H1 (cell line): ENCODE measurements at regions not wholly inside any gene's neighbourhood (a gene's known extent, or its start where the extent isn't known, plus 50 kb on each side); places are given as distances from the start of the nearest gene placed in this dataset.

Experiments
- CTCF ChIA-PET: fragments of 300-600 bp; sonication (Branson Sonifier 250); formaldehyde crosslinking; loops from one replicate; lab custom pipeline; 2021; ENCODE audit not compliant: partially characterized antibody; lab: Charles Lee
- POLR2A ChIA-PET: fragments of 300-600 bp; sonication (Branson Sonifier 250); formaldehyde crosslinking; loops from one replicate; lab custom pipeline; 2021; ENCODE audit warnings: inconsistent platforms; ENCODE audit not compliant: partially characterized antibody; lab: Charles Lee
- DNase-seq, 2 experiments: peaks; one replicate each; pipeline versions ENCODE4 v3.0.0 to v3.0.0-alpha.2; 2010 to 2022; ENCODE audit warnings: low spot score in 2 of 2, low read depth in 1 of 2, mixed read lengths in 1 of 2
- FAIRE-seq: peaks from 2 replicates; lab custom pipeline; 2011; peaks lifted over from hg19 to GRCh38; lab: Jason Lieb, UNC
- H2AFZ ChIP-seq: 2 replicates; pipeline ENCODE4 v1.8.1; 2012; ENCODE audit warnings: low read length, inconsistent platforms
- H2AK5ac ChIP-seq: 2 replicates; pipeline ENCODE4 v1.6.1; 2013; ENCODE audit warnings: low read depth, low read length
- H2BK120ac ChIP-seq: replicated peaks from 2 replicates; pipeline ENCODE3; 2013; ENCODE audit warnings: low read depth, low read length, inconsistent platforms
- H2BK12ac ChIP-seq: 2 replicates; pipeline ENCODE4 v1.6.1; 2013; ENCODE audit warnings: low read depth, low read length
- H2BK15ac ChIP-seq: 2 replicates; pipeline ENCODE4 v1.6.1; 2013; ENCODE audit warnings: low read length
- H2BK20ac ChIP-seq: 2 replicates; pipeline ENCODE4 v1.6.1; 2013; ENCODE audit warnings: low read length
- H2BK5ac ChIP-seq: 2 replicates; pipeline ENCODE4 v1.6.1; 2013; ENCODE audit warnings: low read depth, low read length
- H3K14ac ChIP-seq: 2 replicates; pipeline ENCODE4 v1.6.1; 2013; ENCODE audit warnings: inconsistent platforms; ENCODE audit not compliant: insufficient read length
- H3K18ac ChIP-seq: 2 replicates; pipeline ENCODE4 v1.6.1; 2013; ENCODE audit warnings: low read length; ENCODE audit errors: extremely low read depth
- H3K23ac ChIP-seq: 2 replicates; pipeline ENCODE4 v1.6.1; 2013; ENCODE audit warnings: inconsistent platforms; ENCODE audit not compliant: insufficient read length
- H3K23me2 ChIP-seq: 2 replicates; pipeline ENCODE4 v1.6.1; 2013; ENCODE audit warnings: low read depth, low read length
- H3K27ac ChIP-seq: 2 replicates; pipeline ENCODE4 v1.6.1; 2011; ENCODE audit warnings: low read depth, low read length, inconsistent platforms
- H3K27me3 ChIP-seq, 4 experiments: replicated peaks in 1 of 4; 1 replicate in 1 of 4; 2 replicates in 3 of 4; pipeline versions ENCODE4 v1.6.1 to v1.8.1; 2011 to 2013; ENCODE audit warnings: low read length in 3 of 4, mild to moderate bottlenecking in 3 of 4, inconsistent platforms in 2 of 4, mixed read lengths in 2 of 4, moderate library complexity in 1 of 4; ENCODE audit not compliant: control insufficient read depth in 3 of 4, insufficient read depth in 3 of 4; ENCODE audit errors: extremely low read depth in 1 of 4
- H3K36me3 ChIP-seq, 4 experiments: 2 replicates each; pipeline versions ENCODE4 v1.6.1 to v1.8.1; 2011 to 2013; ENCODE audit warnings: mild to moderate bottlenecking in 4 of 4, low read length in 3 of 4, moderate library complexity in 2 of 4, control low read depth in 1 of 4, inconsistent platforms in 1 of 4; ENCODE audit not compliant: insufficient read depth in 4 of 4, control insufficient read depth in 2 of 4
- H3K4ac ChIP-seq: replicated peaks from 2 replicates; pipeline ENCODE3; 2013; ENCODE audit warnings: low read length, low read depth, mixed read lengths, inconsistent platforms; ENCODE audit not compliant: insufficient read length
- H3K4me1 ChIP-seq, 4 experiments: replicated peaks in 1 of 4; 1 replicate in 1 of 4; 2 replicates in 3 of 4; pipeline versions ENCODE4 v1.6.1 to v1.8.1; 2011 to 2013; ENCODE audit warnings: low read length in 3 of 4, inconsistent platforms in 2 of 4, mixed read lengths in 1 of 4; ENCODE audit not compliant: insufficient read depth in 4 of 4, control insufficient read depth in 3 of 4
- H3K4me2 ChIP-seq, 2 experiments: 2 replicates each; pipeline versions ENCODE4 v1.6.1 to v1.8.1; 2011 to 2013; ENCODE audit warnings: low read depth in 2 of 2, low read length in 2 of 2, control low read depth in 1 of 2, inconsistent platforms in 1 of 2, mild to moderate bottlenecking in 1 of 2; ENCODE audit not compliant: insufficient read depth in 1 of 2
- H3K4me3 ChIP-seq, 4 experiments: fragments of 200-600, 300-600 bp in 1 of 4; sonication (generic), shearing (Covaris generic), sonication (Bioruptor Twin) in 1 of 4; 2 replicates each; pipeline versions ENCODE4 v1.5.1 to v1.8.1; 2011 to 2016; ENCODE audit warnings: low read length in 4 of 4, low read depth in 3 of 4, control low read depth in 2 of 4, inconsistent platforms in 2 of 4, mild to moderate bottlenecking in 2 of 4, mixed read lengths in 1 of 4, moderate library complexity in 1 of 4; ENCODE audit not compliant: insufficient read depth in 2 of 4; ENCODE audit errors: extremely low read depth in 1 of 4
- H3K56ac ChIP-seq: replicated peaks from 2 replicates; pipeline ENCODE3; 2013; ENCODE audit warnings: low read depth, mild to moderate bottlenecking, mixed read lengths, low read length, inconsistent platforms; ENCODE audit not compliant: insufficient read length
- H3K79me1 ChIP-seq: 2 replicates; pipeline ENCODE4 v1.6.1; 2013; ENCODE audit warnings: low read depth, low read length, control low read depth
- H3K79me2 ChIP-seq, 2 experiments: 2 replicates each; pipeline versions ENCODE4 v1.6.1 to v1.8.1; 2012 to 2013; ENCODE audit warnings: low read length in 2 of 2, mild to moderate bottlenecking in 2 of 2, inconsistent platforms in 1 of 2; ENCODE audit not compliant: insufficient read depth in 2 of 2, control insufficient read depth in 1 of 2
- H3K9ac ChIP-seq, 4 experiments: replicated peaks in 1 of 4; 1 replicate in 1 of 4; 2 replicates in 3 of 4; pipeline versions ENCODE4 v1.6.1 to v1.8.1; 2011 to 2013; ENCODE audit warnings: low read depth in 3 of 4, low read length in 3 of 4, control low read depth in 2 of 4, mild to moderate bottlenecking in 2 of 4, moderate library complexity in 2 of 4, inconsistent platforms in 1 of 4; ENCODE audit errors: extremely low read depth in 1 of 4
- H3K9me3 ChIP-seq, 2 experiments: 2 replicates each; pipeline versions ENCODE4 v1.6.1 to v1.8.1; 2012 to 2013; ENCODE audit warnings: mild to moderate bottlenecking in 2 of 2, moderate library complexity in 2 of 2, control low read depth in 1 of 2, inconsistent platforms in 1 of 2, low read depth in 1 of 2, low read length in 1 of 2, mixed read lengths in 1 of 2; ENCODE audit not compliant: insufficient read depth in 2 of 2
- H4K20me1 ChIP-seq, 2 experiments: replicated peaks in 1 of 2; 2 replicates each; pipeline versions ENCODE3 to v1.8.1; 2011 to 2013; ENCODE audit warnings: inconsistent platforms in 2 of 2, low read length in 2 of 2, mild to moderate bottlenecking in 1 of 2; ENCODE audit not compliant: insufficient read depth in 2 of 2, control insufficient read depth in 1 of 2
- H4K5ac ChIP-seq: 2 replicates; pipeline ENCODE4 v1.6.1; 2013; ENCODE audit warnings: low read length, low read depth, mixed read lengths, inconsistent platforms; ENCODE audit not compliant: insufficient read length
- H4K8ac ChIP-seq: 2 replicates; pipeline ENCODE4 v1.8.0; 2013; ENCODE audit warnings: mild to moderate bottlenecking, moderate library complexity, low read length, inconsistent platforms; ENCODE audit not compliant: insufficient read depth; ENCODE audit errors: extremely low read depth
- H4K91ac ChIP-seq: replicated peaks from 2 replicates; pipeline ENCODE3; 2013; ENCODE audit warnings: low read length, mixed read lengths, inconsistent platforms; ENCODE audit not compliant: insufficient read length
- ATF3 ChIP-seq: IDR thresholded peaks from 2 replicates; pipeline ENCODE4 v1.6.1; 2011; ENCODE audit warnings: low read depth, mild to moderate bottlenecking, low read length; ENCODE audit not compliant: insufficient read depth
- CHD1 ChIP-seq: IDR thresholded peaks from 2 replicates; pipeline ENCODE4 v1.6.1; 2012; ENCODE audit warnings: low read depth, low read length, improper control_type of control experiment
- FOSL1 ChIP-seq: IDR thresholded peaks from 2 replicates; pipeline ENCODE4 v1.6.1; 2011; ENCODE audit warnings: mild to moderate bottlenecking, low read depth, low read length, moderate library complexity; ENCODE audit not compliant: insufficient read depth
- JUN ChIP-seq: IDR thresholded peaks from 2 replicates; pipeline ENCODE4 v1.6.1; 2011; ENCODE audit warnings: low read depth, mild to moderate bottlenecking, improper control_type of control experiment, low read length
- JUND ChIP-seq: IDR thresholded peaks from 2 replicates; pipeline ENCODE4 v1.6.1; 2011; ENCODE audit warnings: mild to moderate bottlenecking, improper control_type of control experiment, low read length
- KDM5A ChIP-seq: fragments of 200-600 bp; IDR thresholded peaks from 2 replicates; pipeline ENCODE4 v1.7.1; 2012; ENCODE audit warnings: mild to moderate bottlenecking, low read length, inconsistent platforms, mixed read lengths
- MAX ChIP-seq: IDR thresholded peaks from 2 replicates; pipeline ENCODE4 v1.6.1; 2012; ENCODE audit warnings: inconsistent platforms
- NRF1 ChIP-seq: IDR thresholded peaks from 2 replicates; pipeline ENCODE4 v1.6.1; 2011; ENCODE audit warnings: mild to moderate bottlenecking, low read depth, low read length, improper control_type of control experiment
- RXRA ChIP-seq: IDR thresholded peaks from 2 replicates; pipeline ENCODE4 v1.6.1; 2011; ENCODE audit warnings: low read depth, mild to moderate bottlenecking, low read length, moderate library complexity; ENCODE audit not compliant: insufficient read depth
- SAP30 ChIP-seq: fragments of 300-600 bp; sonication (generic); IDR thresholded peaks from 2 replicates; pipeline ENCODE4 v1.7.1; 2012; ENCODE audit warnings: low read length, moderate library complexity, mild to moderate bottlenecking, inconsistent platforms; ENCODE audit not compliant: insufficient read depth, insufficient replicate concordance
- SP4 ChIP-seq: IDR thresholded peaks from 2 replicates; pipeline ENCODE4 v1.6.1; 2012; ENCODE audit warnings: low read length, inconsistent platforms
- SRF ChIP-seq: IDR thresholded peaks from 2 replicates; pipeline ENCODE4 v1.6.1; 2011; ENCODE audit warnings: mild to moderate bottlenecking, low read depth, low read length, moderate library complexity
- TAF1 ChIP-seq: IDR thresholded peaks from 2 replicates; pipeline ENCODE4 v1.6.1; 2011; ENCODE audit warnings: mild to moderate bottlenecking, low read depth, low read length
- TAF7 ChIP-seq: optimal IDR thresholded peaks from 2 replicates; pipeline ENCODE3; 2011; ENCODE audit warnings: low read depth, mild to moderate bottlenecking, inconsistent platforms, low read length, moderate library complexity, borderline replicate concordance
- TEAD4 ChIP-seq: IDR thresholded peaks from 2 replicates; pipeline ENCODE4 v1.6.1; 2012; ENCODE audit warnings: low read depth, low read length, inconsistent platforms, mixed read lengths
- WGBS, 2 experiments: shearing (Covaris generic) in 1 of 2; methylation state at CpG; one replicate each; pipeline versions ENCODE4 v1.1.6 to v1.1.7; 2013 to 2015; ENCODE audit warnings: low lambda C conversion rate in 2 of 2, mixed read lengths in 2 of 2, inconsistent platforms in 1 of 2, low coverage in 1 of 2, missing lambda C conversion rate in 1 of 2; ENCODE audit not compliant: insufficient replicate concordance in 2 of 2, insufficient coverage in 1 of 2, insufficient read length in 1 of 2; ENCODE audit errors: extremely low coverage in 1 of 2, missing lambda C conversion rate in 1 of 2; 5-methylcytosine and 5-hydroxymethylcytosine counted together

GRCh38 chr4:115430024-115430423 lies 316.6 kb upstream of the NDST4 start:
- no peak for FAIRE-seq
- no peaks in the 10 kb centered on the region for H3K4me1 ChIP-seq
- H3K27ac ChIP-seq = no peak overlapping the region
- H4K5ac ChIP-seq = no peak overlapping the region
- H3K4ac ChIP-seq = no peak overlapping the region
- H3K9ac ChIP-seq = no peak overlapping the region
- no peaks in the 10 kb centered on the region for H3K79me2 ChIP-seq
- 90% methylated on average over 3 of the region's 3 CpGs; no CpG with 5 or more reads in 1 of the 2 experiments for WGBS, 2 experiments
- no peak overlapping the region for H2BK20ac ChIP-seq
- H2AK5ac ChIP-seq = no peak overlapping the region
- H3K14ac ChIP-seq = no peak overlapping the region
- H2BK15ac ChIP-seq = no peak overlapping the region
- H3K27me3 ChIP-seq = no peaks in the 10 kb centered on the region
- H3K4me3 ChIP-seq = no peak overlapping the region
- H3K9me3 ChIP-seq = peaks cover 0 to under 1% of the 10 kb centered on the region in 2 experiments; a peak in 1 of 4 replicates
- ChIA-PET CTCF (no interaction called here), POLR2A (no interaction called here)
- no peak overlapping the region for H4K91ac ChIP-seq
- H3K79me1 ChIP-seq = no peaks in the 10 kb centered on the region
- H2AFZ ChIP-seq = no peak overlapping the region
- H2BK120ac ChIP-seq = no peak overlapping the region
- H3K4me2 ChIP-seq = no peak overlapping the region
- no peaks in the 10 kb centered on the region for H3K23me2 ChIP-seq
- 0 out of 8 replicates have a peak, but pooled peaks cover 0 to under 1% (median 0%) of the 10 kb centered on the region in 4 experiments for H3K36me3 ChIP-seq
- no peaks in the 10 kb centered on the region for H4K20me1 ChIP-seq
- H3K56ac ChIP-seq = no peak overlapping the region
- no peak overlapping the region for H2BK12ac ChIP-seq
- no peak overlapping the region for H2BK5ac ChIP-seq
- no peak overlapping the region for H4K8ac ChIP-seq
- H3K18ac ChIP-seq = no peak overlapping the region
- no peak for DNase-seq
- H3K23ac ChIP-seq = no peak overlapping the region
- TF ChIP-seq TEAD4 (no peak), RXRA (no peak), TAF1 (no peak), NRF1 (no peak), SAP30 (no peak), JUN (no peak), JUND (no peak), SRF (no peak), CHD1 (no peak), KDM5A (no peak), FOSL1 (no peak), MAX (no peak), SP4 (no peak), ATF3 (no peak), TAF7 (no peak)
